ENCODE measurements at regions not wholly inside any gene's neighbourhood (a gene's known extent, or its start where the extent isn't known, plus 50 kb on each side); places are given as distances from the start of the nearest gene placed in this dataset.

GRCh38 chr20:22520381-22520780 is 64.0 kb downstream of the FOXA2 start:
- TF ChIP-seq YY1 (IDR thresholded peaks at IDR 0.05), result no peak
- TF ChIP-seq ZBTB33 (IDR thresholded peaks at IDR 0.05), result no peak
- TF ChIP-seq GABPA (IDR thresholded peaks at IDR 0.05 in 1 of 2, conservative IDR thresholded peaks at IDR 0.05 in 1 of 2), result no peak
- no peak for TF ChIP-seq CTCF (IDR thresholded peaks at IDR 0.05; ENCODE audit: low read depth, low read length, missing input control)
- no peak for TF ChIP-seq RXRA (IDR thresholded peaks at IDR 0.05)
- peaks cover 10 to 30% (median 17%) of the 10 kb centered on the region in 4 donors for H3K4me1 ChIP-seq (ENCODE audit: control insufficient read depth in 4 of 4, insufficient read depth in 4 of 4, low read length in 3 of 4)
- DNase-seq (ENCODE audit: low spot score), result no peak
- H3K9ac ChIP-seq (ENCODE audit: low read depth in 1 of 2, low read length in 2 of 2), result no peak overlapping the region
- H3K27ac ChIP-seq (ENCODE audit: low read depth in 1 of 2, low read length in 2 of 2), result no peak overlapping the region
- no peaks in the 10 kb centered on the region for H3K9me3 ChIP-seq (ENCODE audit: control insufficient read depth in 4 of 4, low read length in 3 of 4)
- H3K27me3 ChIP-seq (ENCODE audit: control insufficient read depth in 4 of 4, insufficient read depth in 4 of 4, low read length in 3 of 4), result no peaks in the 10 kb centered on the region
- no peak overlapping the region for H3K4me3 ChIP-seq (ENCODE audit: low read depth in 1 of 3, low read length in 3 of 3)
- no peaks in the 10 kb centered on the region for H3K36me3 ChIP-seq (ENCODE audit: control insufficient read depth in 4 of 4, insufficient read depth in 3 of 4, low read depth in 1 of 4, low read length in 3 of 4)
- 93% methylated on average over 8 of the region's 8 CpGs for WGBS

GRCh38 chr20:22515264-22515663 is 69.1 kb downstream of the FOXA2 start:
- TF ChIP-seq SP1 (IDR thresholded peaks at IDR 0.05) (no peak), HNF4G (IDR thresholded peaks at IDR 0.05) (no peak), ZBTB33 (IDR thresholded peaks at IDR 0.05) (no peak), NR2F2 (IDR thresholded peaks at IDR 0.05) (no peak), RAD21 (IDR thresholded peaks at IDR 0.05) (no peak), JUND (IDR thresholded peaks at IDR 0.05) (no peak), MAX (IDR thresholded peaks at IDR 0.05) (no peak), REST (IDR thresholded peaks at IDR 0.05) (no peak), FOXA1 (IDR thresholded peaks at IDR 0.05) (no peak), ATF3 (IDR thresholded peaks at IDR 0.05) (no peak), RXRA (IDR thresholded peaks at IDR 0.05) (no peak), TAF1 (conservative IDR thresholded peaks at IDR 0.05) (no peak), CTCF (IDR thresholded peaks at IDR 0.05; ENCODE audit: low read depth, low read length, missing input control) (no peak)
- WGBS, result 88% methylated on average over 5 of the region's 5 CpGs
- H3K36me3 ChIP-seq (ENCODE audit: control insufficient read depth in 4 of 4, insufficient read depth in 3 of 4, low read depth in 1 of 4, low read length in 3 of 4), result no peaks in the 10 kb centered on the region
- no peak overlapping the region for H3K27ac ChIP-seq (ENCODE audit: low read depth in 1 of 2, low read length in 2 of 2)
- H3K4me3 ChIP-seq (ENCODE audit: low read depth in 1 of 3, low read length in 3 of 3), result no peak overlapping the region
- H3K9ac ChIP-seq (ENCODE audit: low read depth in 1 of 2, low read length in 2 of 2), result no peak overlapping the region
- no peaks in the 10 kb centered on the region for H3K9me3 ChIP-seq (ENCODE audit: control insufficient read depth in 4 of 4, low read length in 3 of 4)
- H3K4me1 ChIP-seq (ENCODE audit: control insufficient read depth in 4 of 4, insufficient read depth in 4 of 4, low read length in 3 of 4), result peaks cover 0 to 28% (median 23%) of the 10 kb centered on the region in 4 donors
- H3K27me3 ChIP-seq (ENCODE audit: control insufficient read depth in 4 of 4, insufficient read depth in 4 of 4, low read length in 3 of 4), result no peaks in the 10 kb centered on the region
- no peak for DNase-seq (ENCODE audit: low spot score)

Data from liver (tissue), 8 donors.